GM21447 (cell line): ENCODE measurements at regions not wholly inside any gene's neighbourhood (a gene's known extent, or its start where the extent isn't known, plus 50 kb on each side); places are given as distances from the start of the nearest gene placed in this dataset.

Experiments
- ATAC-seq: cut with Tn5 transposase; IDR thresholded peaks from one replicate; pipeline ENCODE4 v1.9.1; 2021; ENCODE audit not compliant: unreplicated experiment

GRCh38 chr18:75518007-75518406, 90.5 kb upstream of the SMIM21 start:
- ATAC-seq = no peak

- ATAC-seq = no peak
Observed at GRCh38 chr18:75517286-75517685, 89.8 kb upstream of the SMIM21 start.

- no peak for ATAC-seq
Observed at GRCh38 chr18:75507636-75508035, 80.1 kb upstream of the SMIM21 start.

GRCh38 chr18:75506913-75507312, 79.4 kb upstream of the SMIM21 start:
- no peak for ATAC-seq

- no peak for ATAC-seq
Observed at GRCh38 chr18:75504469-75504868, 77.0 kb upstream of the SMIM21 start.

GRCh38 chr18:75503615-75504014, 76.1 kb upstream of the SMIM21 start:
- ATAC-seq = no peak

GRCh38 chr18:75502286-75502685, 74.8 kb upstream of the SMIM21 start:
- no peak for ATAC-seq

GRCh38 chr18:75500545-75500944, 73.0 kb upstream of the SMIM21 start:
- ATAC-seq = no peak

- no peak for ATAC-seq
Observed at GRCh38 chr18:75497576-75498235, 70.2 kb upstream of the SMIM21 start.

GRCh38 chr18:75496151-75496550, 68.6 kb upstream of the SMIM21 start:
- ATAC-seq = no peak

- ATAC-seq = no peak
Observed at GRCh38 chr18:75492852-75493251, 65.3 kb upstream of the SMIM21 start.

GRCh38 chr18:75491361-75491760, 63.9 kb upstream of the SMIM21 start:
- no peak for ATAC-seq

GRCh38 chr18:75489493-75490190, 62.1 kb upstream of the SMIM21 start:
- no peak for ATAC-seq

GRCh38 chr18:75483662-75484061, 56.2 kb upstream of the SMIM21 start:
- ATAC-seq = no peak

- ATAC-seq = no peak
Observed at GRCh38 chr18:75482880-75483279, 55.4 kb upstream of the SMIM21 start.

GRCh38 chr18:75480487-75480886, 53.0 kb upstream of the SMIM21 start:
- no peak for ATAC-seq

- ATAC-seq = peak; percentile 55
Observed at GRCh38 chr18:75478996-75479880, 51.7 kb upstream of the SMIM21 start.

- ATAC-seq = no peak
Observed at GRCh38 chr18:75477900-75478299, 50.4 kb upstream of the SMIM21 start.
